ENCODE measurements at regions not wholly inside any gene's neighbourhood (a gene's known extent, or its start where the extent isn't known, plus 50 kb on each side); places are given as distances from the start of the nearest gene placed in this dataset.

GRCh38 chr2:195488567-195488966 lies 168.5 kb upstream of the SLC39A10 start:
- TF ChIP-seq, protein P1, sequence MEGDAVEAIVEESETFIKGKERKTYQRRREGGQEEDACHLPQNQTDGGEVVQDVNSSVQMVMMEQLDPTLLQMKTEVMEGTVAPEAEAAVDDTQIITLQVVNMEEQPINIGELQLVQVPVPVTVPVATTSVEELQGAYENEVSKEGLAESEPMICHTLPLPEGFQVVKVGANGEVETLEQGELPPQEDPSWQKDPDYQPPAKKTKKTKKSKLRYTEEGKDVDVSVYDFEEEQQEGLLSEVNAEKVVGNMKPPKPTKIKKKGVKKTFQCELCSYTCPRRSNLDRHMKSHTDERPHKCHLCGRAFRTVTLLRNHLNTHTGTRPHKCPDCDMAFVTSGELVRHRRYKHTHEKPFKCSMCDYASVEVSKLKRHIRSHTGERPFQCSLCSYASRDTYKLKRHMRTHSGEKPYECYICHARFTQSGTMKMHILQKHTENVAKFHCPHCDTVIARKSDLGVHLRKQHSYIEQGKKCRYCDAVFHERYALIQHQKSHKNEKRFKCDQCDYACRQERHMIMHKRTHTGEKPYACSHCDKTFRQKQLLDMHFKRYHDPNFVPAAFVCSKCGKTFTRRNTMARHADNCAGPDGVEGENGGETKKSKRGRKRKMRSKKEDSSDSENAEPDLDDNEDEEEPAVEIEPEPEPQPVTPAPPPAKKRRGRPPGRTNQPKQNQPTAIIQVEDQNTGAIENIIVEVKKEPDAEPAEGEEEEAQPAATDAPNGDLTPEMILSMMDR (IDR thresholded peaks at IDR 0.05), result no peak
- TF ChIP-seq POLR2AphosphoS5 (IDR thresholded peaks at IDR 0.05) (no peak), EP300 (IDR thresholded peaks at IDR 0.05) (no peak)

All from sigmoid colon (tissue), 4 donors.